Loucy (cell line): ENCODE measurements at regions not wholly inside any gene's neighbourhood (a gene's known extent, or its start where the extent isn't known, plus 50 kb on each side); places are given as distances from the start of the nearest gene placed in this dataset.

Source experiments
- H2AFZ ChIP-seq: fragments of 200-600 bp; sonication (generic); 2 replicates; pipeline ENCODE4 v1.6.0; 2016; ENCODE audit warnings: antibody characterized with exemption, mild to moderate bottlenecking, low read length, moderate library complexity
- H3F3A ChIP-seq: fragments of 200-600 bp; 2 replicates; pipeline ENCODE4 v1.6.0; 2016; ENCODE audit warnings: antibody characterized with exemption, low read depth, mild to moderate bottlenecking
- H3K27me3 ChIP-seq: fragments of 200-600 bp; sonication (generic); 2 replicates; pipeline ENCODE4 v1.6.1; 2014; ENCODE audit warnings: low read length, mild to moderate bottlenecking; ENCODE audit not compliant: insufficient read depth, poor library complexity, severe bottlenecking
- H3K36me3 ChIP-seq: fragments of 200-600 bp; sonication (generic); 2 replicates; pipeline ENCODE4 v1.6.1; 2016; ENCODE audit warnings: low read length; ENCODE audit not compliant: insufficient read depth
- H3K4me1 ChIP-seq: fragments of 200-600 bp; sonication (generic); 2 replicates; pipeline ENCODE4 v1.5.1; 2014; ENCODE audit warnings: low read length, mild to moderate bottlenecking; ENCODE audit not compliant: insufficient read depth, poor library complexity, severe bottlenecking
- H3K4me2 ChIP-seq: fragments of 200-600 bp; sonication (generic); 2 replicates; pipeline ENCODE4 v1.6.0; 2014; ENCODE audit warnings: antibody characterized with exemption, low read length, low read depth, mild to moderate bottlenecking; ENCODE audit not compliant: poor library complexity, severe bottlenecking
- H3K4me3 ChIP-seq: fragments of 200-600 bp; sonication (generic); 2 replicates; pipeline ENCODE4 v1.5.1; 2014; ENCODE audit warnings: low read length, mild to moderate bottlenecking, mixed read lengths; ENCODE audit not compliant: poor library complexity, severe bottlenecking
- H3K79me2 ChIP-seq: fragments of 200-600 bp; sonication (generic); 2 replicates; pipeline ENCODE4 v1.6.1; 2014; ENCODE audit warnings: low read length; ENCODE audit not compliant: insufficient read depth
- H3K9ac ChIP-seq: fragments of 200-600 bp; sonication (generic); 2 replicates; pipeline ENCODE4 v1.6.0; 2014; ENCODE audit warnings: mild to moderate bottlenecking, low read depth, low read length, moderate library complexity; ENCODE audit not compliant: poor library complexity, severe bottlenecking
- H3K9me2 ChIP-seq: fragments of 200-600 bp; sonication (generic); replicated peaks from 2 replicates; pipeline ENCODE4 v1.6.1; 2016; ENCODE audit warnings: low read depth, low read length, mixed read lengths
- H3K9me3 ChIP-seq: fragments of 200-600 bp; sonication (generic); 2 replicates; pipeline ENCODE4 v1.6.1; 2014; ENCODE audit warnings: mild to moderate bottlenecking, antibody characterized with exemption, low read length, low read depth; ENCODE audit not compliant: insufficient read depth
- H4K20me1 ChIP-seq: fragments of 200-600 bp; sonication (generic); 2 replicates; pipeline ENCODE4 v1.6.0; 2014; ENCODE audit warnings: antibody characterized with exemption, low read length, mild to moderate bottlenecking; ENCODE audit not compliant: insufficient read depth, poor library complexity, severe bottlenecking
- EZH2phosphoT487 ChIP-seq: fragments of 200-600 bp; IDR thresholded peaks from 2 replicates; pipeline ENCODE4 v1.6.1; 2018; ENCODE audit warnings: antibody characterized with exemption, mild to moderate bottlenecking, moderate library complexity, borderline replicate concordance
- TF ChIP-seq, protein P1 (sequence below): fragments of 200-600 bp; sonication (generic); conservative IDR thresholded peaks from 2 replicates; pipeline ENCODE4 v1.5.1; 2014; ENCODE audit warnings: mild to moderate bottlenecking, antibody characterized with exemption, low read length

DNA sequence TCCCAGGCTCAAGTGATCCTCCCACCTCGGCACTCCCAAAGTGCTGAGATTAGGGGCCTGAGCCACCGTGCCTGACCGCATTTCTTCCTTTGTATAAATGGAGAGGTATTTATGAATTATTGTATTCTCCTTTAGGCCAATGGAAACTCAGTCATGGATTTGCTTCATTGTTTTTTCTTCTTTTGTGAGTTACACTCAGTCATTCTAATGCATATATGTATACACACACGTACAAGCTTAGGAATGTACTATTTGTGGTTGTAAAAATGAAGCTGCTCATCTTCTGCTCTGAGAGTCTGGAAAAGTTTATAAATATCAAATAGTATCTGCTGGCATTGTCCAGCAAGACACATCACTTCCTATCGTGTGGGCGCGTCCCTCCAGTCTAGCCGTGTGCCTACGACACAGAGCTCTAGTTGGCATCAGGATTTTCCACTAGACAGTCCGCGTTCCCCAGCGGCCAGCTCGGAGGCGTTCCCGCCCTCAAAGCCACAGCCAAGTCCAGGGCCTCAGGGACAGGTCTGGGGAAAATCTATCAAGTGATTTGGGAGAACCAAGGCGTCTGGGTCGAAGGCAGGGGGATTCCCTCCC is 215.2 kb downstream of the NFATC2 start:
- Histone ChIP-seq H3K4me2 (no peak overlapping the region), H2AFZ (no peak overlapping the region), H4K20me1 (no peaks in the 10 kb centered on the region), H3K9me2 (no peaks in the 10 kb centered on the region), H3K9ac (no peak overlapping the region), H3F3A (no peaks in the 10 kb centered on the region), H3K9me3 (no peaks in the 10 kb centered on the region), H3K79me2 (no peaks in the 10 kb centered on the region), H3K4me3 (no peak overlapping the region), H3K27me3 (no peaks in the 10 kb centered on the region), H3K36me3 (no peaks in the 10 kb centered on the region), H3K4me1 (no peaks in the 10 kb centered on the region)
- TF ChIP-seq, protein P1, sequence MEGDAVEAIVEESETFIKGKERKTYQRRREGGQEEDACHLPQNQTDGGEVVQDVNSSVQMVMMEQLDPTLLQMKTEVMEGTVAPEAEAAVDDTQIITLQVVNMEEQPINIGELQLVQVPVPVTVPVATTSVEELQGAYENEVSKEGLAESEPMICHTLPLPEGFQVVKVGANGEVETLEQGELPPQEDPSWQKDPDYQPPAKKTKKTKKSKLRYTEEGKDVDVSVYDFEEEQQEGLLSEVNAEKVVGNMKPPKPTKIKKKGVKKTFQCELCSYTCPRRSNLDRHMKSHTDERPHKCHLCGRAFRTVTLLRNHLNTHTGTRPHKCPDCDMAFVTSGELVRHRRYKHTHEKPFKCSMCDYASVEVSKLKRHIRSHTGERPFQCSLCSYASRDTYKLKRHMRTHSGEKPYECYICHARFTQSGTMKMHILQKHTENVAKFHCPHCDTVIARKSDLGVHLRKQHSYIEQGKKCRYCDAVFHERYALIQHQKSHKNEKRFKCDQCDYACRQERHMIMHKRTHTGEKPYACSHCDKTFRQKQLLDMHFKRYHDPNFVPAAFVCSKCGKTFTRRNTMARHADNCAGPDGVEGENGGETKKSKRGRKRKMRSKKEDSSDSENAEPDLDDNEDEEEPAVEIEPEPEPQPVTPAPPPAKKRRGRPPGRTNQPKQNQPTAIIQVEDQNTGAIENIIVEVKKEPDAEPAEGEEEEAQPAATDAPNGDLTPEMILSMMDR = no peak
- no peak for TF ChIP-seq EZH2phosphoT487

DNA sequence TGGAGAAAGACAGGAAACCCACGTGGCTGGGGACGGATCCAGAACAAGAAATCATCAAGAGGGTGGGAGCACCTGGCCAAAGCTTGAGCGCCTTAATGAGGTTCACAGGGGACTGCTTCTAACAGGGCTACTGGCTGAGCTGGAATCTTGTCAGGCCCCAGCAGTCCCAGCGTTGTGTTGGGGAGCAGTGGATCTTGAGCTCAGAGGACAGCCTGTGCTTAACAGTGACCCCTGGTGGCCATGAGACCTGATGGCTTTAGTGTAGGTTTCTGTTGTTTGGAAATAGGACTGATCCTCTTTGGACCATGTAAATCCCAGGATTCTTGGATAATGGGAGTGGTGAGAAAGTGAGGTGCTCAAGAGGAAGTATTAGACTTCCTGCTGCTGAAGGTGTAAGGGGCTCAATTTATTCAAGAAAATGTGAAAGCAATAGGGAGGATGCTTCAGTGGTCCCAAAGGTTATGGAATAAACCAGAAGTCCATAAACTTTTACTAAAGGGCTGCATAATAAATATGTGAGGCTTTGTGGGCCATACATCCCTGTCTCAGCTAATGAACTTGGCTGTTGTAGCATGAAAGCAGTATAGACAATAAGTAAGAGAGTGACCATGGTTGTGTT is 216.2 kb downstream of the NFATC2 start:
- H3K9me3 ChIP-seq = no peaks in the 10 kb centered on the region
- no peak overlapping the region for H3K4me2 ChIP-seq
- H3F3A ChIP-seq = no peaks in the 10 kb centered on the region
- no peaks in the 10 kb centered on the region for H3K36me3 ChIP-seq
- TF ChIP-seq, protein P1 = peak; percentile 80
- no peak for TF ChIP-seq EZH2phosphoT487
- no peaks in the 10 kb centered on the region for H3K4me1 ChIP-seq
- H3K27me3 ChIP-seq = no peaks in the 10 kb centered on the region
- H4K20me1 ChIP-seq = no peaks in the 10 kb centered on the region
- H3K9ac ChIP-seq = no peak overlapping the region
- no peaks in the 10 kb centered on the region for H3K9me2 ChIP-seq
- no peak overlapping the region for H2AFZ ChIP-seq
- no peaks in the 10 kb centered on the region for H3K79me2 ChIP-seq
- no peak overlapping the region for H3K4me3 ChIP-seq

DNA sequence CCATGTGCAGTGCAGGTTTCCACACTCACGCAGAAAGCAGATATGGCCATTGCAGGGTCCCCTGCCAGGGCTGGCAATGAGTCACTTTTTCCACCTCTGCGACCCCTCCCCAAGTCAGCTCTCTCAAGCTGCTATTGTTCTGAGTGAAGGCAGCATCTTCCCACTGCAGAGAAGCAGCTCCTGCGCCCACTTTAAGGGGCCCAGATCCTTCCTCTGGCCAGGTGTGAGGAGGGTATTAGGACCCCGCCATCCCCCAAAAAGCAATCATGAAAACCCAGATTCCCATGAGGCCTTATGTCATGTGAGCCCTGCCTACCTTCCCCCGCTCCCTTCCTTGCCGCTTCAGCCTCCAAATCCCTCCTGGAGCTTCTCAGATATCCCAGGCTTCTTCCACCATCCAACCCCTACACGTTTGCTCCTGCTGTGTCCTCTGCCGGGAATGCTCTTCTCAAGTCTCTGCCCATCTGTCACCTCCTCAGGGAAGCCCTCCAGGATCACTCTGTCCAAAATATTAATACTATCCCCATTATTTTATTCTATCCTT is 220.3 kb downstream of the NFATC2 start:
- Histone ChIP-seq H3K9me2 (no peaks in the 10 kb centered on the region), H2AFZ (no peak overlapping the region), H3K36me3 (no peaks in the 10 kb centered on the region), H3K27me3 (no peaks in the 10 kb centered on the region), H3K9ac (no peak overlapping the region), H3F3A (no peaks in the 10 kb centered on the region), H4K20me1 (no peaks in the 10 kb centered on the region), H3K79me2 (no peaks in the 10 kb centered on the region), H3K4me1 (no peaks in the 10 kb centered on the region), H3K4me2 (no peak overlapping the region), H3K9me3 (no peaks in the 10 kb centered on the region), H3K4me3 (no peak overlapping the region)
- no peak for TF ChIP-seq EZH2phosphoT487
- TF ChIP-seq, protein P1 = no peak
